Esophagus (tissue), 2 donors: ENCODE measurements at regions not wholly inside any gene's neighbourhood (a gene's known extent, or its start where the extent isn't known, plus 50 kb on each side); places are given as distances from the start of the nearest gene placed in this dataset.
"Not testable (repeated sequence)": the region's sequence is repeated elsewhere in the genome, so short reads cannot be mapped to it uniquely, and the experiment has no call there.

Experiments used
- H3K27ac ChIP-seq, 2 donors: one replicate each; pipeline ENCODE4 v1.5.1; 2013; ENCODE audit warnings: low read depth in 2 of 2, mild to moderate bottlenecking in 2 of 2, inconsistent platforms in 1 of 2, low read length in 1 of 2, moderate library complexity in 1 of 2
- H3K27me3 ChIP-seq, 2 donors: one replicate each; pipeline ENCODE4 v1.6.1; 2013; ENCODE audit warnings: low read length in 2 of 2, control low read depth in 1 of 2, mild to moderate bottlenecking in 1 of 2; ENCODE audit not compliant: insufficient read depth in 2 of 2, control insufficient read depth in 1 of 2
- H3K36me3 ChIP-seq, 2 donors: one replicate each; pipeline ENCODE4 v1.6.1; 2013; ENCODE audit warnings: low read length in 1 of 2; ENCODE audit not compliant: control insufficient read depth in 2 of 2, insufficient read depth in 2 of 2
- H3K4me1 ChIP-seq, 2 donors: one replicate each; pipeline ENCODE4 v1.6.1; 2013; ENCODE audit warnings: low read length in 1 of 2; ENCODE audit not compliant: control insufficient read depth in 2 of 2, insufficient read depth in 2 of 2
- H3K4me3 ChIP-seq, 2 donors: one replicate each; pipeline ENCODE4 v1.5.1; 2013; ENCODE audit warnings: low read length in 2 of 2, mild to moderate bottlenecking in 2 of 2, low read depth in 1 of 2, moderate library complexity in 1 of 2
- H3K9me3 ChIP-seq, 2 donors: one replicate each; pipeline ENCODE4 v1.6.1; 2013; ENCODE audit warnings: mild to moderate bottlenecking in 2 of 2, low read depth in 1 of 2, low read length in 1 of 2, moderate library complexity in 1 of 2; ENCODE audit not compliant: control insufficient read depth in 2 of 2, insufficient read depth in 1 of 2
- WGBS, 2 donors: extraction: QIAGEN DNeasy Blood & Tissue Kit; methylation state at CpG; one replicate each; pipeline ENCODE4 v1.1.7; 2013; 5-methylcytosine and 5-hydroxymethylcytosine counted together
- donor health status: healthy with polysubstance abuse.
- donor health status: Bipolar disorder and iron deficiency.

DNA sequence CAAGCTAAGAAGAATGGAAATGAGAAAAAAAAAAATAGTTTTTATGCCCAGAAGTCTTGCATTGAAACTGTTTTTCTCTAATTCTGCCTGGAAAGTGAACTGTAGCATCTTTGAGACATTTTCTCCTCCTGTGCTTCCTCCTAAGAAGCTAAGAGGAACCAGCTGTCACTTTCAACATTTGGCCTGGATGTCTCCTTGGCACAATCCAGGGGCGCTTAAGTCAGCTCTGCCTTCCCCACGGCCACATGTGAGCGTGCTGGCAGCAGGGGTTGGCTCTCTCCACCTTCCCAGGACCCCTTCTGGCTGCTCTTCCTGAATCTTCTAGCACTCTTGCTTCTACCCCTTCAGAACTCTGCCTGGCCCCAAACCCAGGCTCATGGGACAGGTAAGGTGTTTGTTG is 289.6 kb upstream of the ADARB2 start:
- Histone ChIP-seq H3K4me1 (no peaks in the 10 kb centered on the region), H3K27me3 (no peaks in the 10 kb centered on the region), H3K9me3 (peaks cover 0 to 7% of the 10 kb centered on the region in 2 donors), H3K27ac (no peak overlapping the region), H3K36me3 (no peaks in the 10 kb centered on the region), H3K4me3 (no peak overlapping the region)
- 40 to 49% methylated on average over 3 of the region's 3 CpGs for WGBS, 2 donors

DNA sequence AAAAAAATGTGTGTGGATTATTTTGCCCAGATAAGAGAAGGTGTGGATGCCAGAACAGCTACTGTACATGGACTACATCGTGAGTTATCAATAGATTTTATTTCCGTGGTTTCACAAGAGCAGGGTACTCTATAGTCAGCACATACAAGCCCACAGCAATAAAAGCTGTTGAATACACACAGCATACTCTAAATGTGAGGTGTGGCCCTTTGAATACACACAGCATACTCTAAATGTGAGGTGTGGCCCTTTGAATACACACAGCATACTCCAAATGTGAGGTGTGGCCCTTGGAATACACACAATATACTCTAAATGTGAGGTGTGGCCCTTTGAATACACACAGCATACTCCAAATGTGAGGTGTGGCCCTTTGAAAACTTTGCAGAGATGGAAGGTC is 287.4 kb upstream of the ADARB2 start:
- H3K4me1 ChIP-seq, H3K27ac ChIP-seq: not testable (repeated sequence)
- WGBS, 2 donors, result 24 to 40% methylated on average over 2 of the region's 2 CpGs

DNA sequence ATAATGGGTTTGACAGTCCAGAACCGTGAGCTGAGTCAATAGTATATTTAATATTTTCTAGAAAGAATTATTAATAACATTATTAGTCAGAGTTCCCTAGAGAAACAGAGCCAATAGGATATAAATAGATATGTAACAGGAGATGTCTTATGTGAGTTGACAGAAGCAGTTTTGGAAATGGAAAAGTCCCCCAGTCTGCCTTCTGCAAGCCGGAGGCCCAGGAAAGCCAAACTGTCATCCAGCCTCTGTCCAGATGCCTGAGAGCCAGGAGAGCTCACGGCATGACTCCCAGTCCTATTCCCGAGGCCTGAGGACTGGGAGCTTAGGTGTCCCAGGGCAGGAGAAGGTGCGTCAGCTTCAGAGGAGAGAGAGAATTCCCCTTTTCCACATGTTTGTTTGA is 286.4 kb upstream of the ADARB2 start:
- H3K9me3 ChIP-seq, result peaks cover 0 to 7% of the 10 kb centered on the region in 2 donors
- no peak overlapping the region for H3K27ac ChIP-seq
- 54 to 68% methylated on average over 5 of the region's 5 CpGs for WGBS, 2 donors
- H3K4me3 ChIP-seq, result no peak overlapping the region
- no peaks in the 10 kb centered on the region for H3K4me1 ChIP-seq
- H3K27me3 ChIP-seq, result no peaks in the 10 kb centered on the region
- H3K36me3 ChIP-seq, result no peaks in the 10 kb centered on the region

More for the DNA sequence above, 287.4 kb upstream of the ADARB2 start:
- H3K9me3 ChIP-seq, H3K27me3 ChIP-seq, H3K36me3 ChIP-seq, H3K4me3 ChIP-seq: not testable (repeated sequence)

- Histone ChIP-seq H3K36me3 (no peaks in the 10 kb centered on the region), H3K27me3 (no peaks in the 10 kb centered on the region), H3K27ac (no peak overlapping the region), H3K4me1 (no peaks in the 10 kb centered on the region), H3K4me3 (no peak overlapping the region), H3K9me3 (peaks cover 0 to 5% of the 10 kb centered on the region in 2 donors)
- WGBS, 2 donors, result 89 to 90% methylated on average over 6 of the region's 6 CpGs
Observed at GRCh38 chr10:2022401-2022800, 285.1 kb upstream of the ADARB2 start.

DNA sequence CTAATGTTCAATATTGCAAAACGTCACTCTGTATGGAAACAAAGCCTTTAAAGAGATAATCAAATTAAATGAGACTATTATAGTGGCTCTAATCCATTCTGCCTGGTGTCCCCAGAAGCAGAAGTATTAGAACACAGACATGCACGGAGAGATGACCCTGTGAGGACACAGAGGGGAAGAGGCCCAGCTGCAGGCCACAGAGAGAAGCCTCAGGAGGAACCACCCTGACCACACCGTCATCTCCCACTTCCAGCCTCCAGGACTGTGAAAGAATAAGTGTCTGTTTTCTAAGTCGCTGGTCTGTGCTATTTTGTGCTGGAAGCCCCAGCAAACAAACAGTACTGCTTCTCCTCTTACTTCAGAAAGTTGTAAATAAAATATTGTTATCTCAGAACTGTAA is 283.5 kb upstream of the ADARB2 start:
- no peak overlapping the region for H3K4me3 ChIP-seq
- H3K4me1 ChIP-seq, result no peaks in the 10 kb centered on the region
- H3K27ac ChIP-seq, result no peak overlapping the region
- no peaks in the 10 kb centered on the region for H3K9me3 ChIP-seq
- H3K27me3 ChIP-seq, result no peaks in the 10 kb centered on the region
- WGBS, 2 donors, result 74% methylated on average over 4 of the region's 4 CpGs
- H3K36me3 ChIP-seq, result no peaks in the 10 kb centered on the region

DNA sequence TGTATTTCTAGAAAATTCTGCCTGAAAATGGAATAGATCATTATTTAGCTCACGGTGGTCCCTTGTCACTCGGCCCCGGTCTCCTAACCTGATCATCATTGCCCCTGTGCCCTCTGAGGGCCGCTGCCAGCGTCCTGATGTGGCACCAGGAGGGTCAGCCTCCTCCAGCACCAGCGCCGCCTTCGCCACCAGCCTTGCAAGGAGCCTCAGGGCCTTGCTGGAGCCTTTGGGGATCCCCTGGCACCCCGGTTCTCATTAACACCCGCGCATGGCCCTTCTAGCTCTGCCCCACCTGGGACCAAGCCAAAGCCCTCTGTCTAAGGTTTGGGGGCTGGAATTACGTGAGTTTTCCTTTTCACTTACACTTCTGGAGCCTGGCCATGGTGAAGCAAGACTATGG is 282.5 kb upstream of the ADARB2 start:
- H3K36me3 ChIP-seq, result no peaks in the 10 kb centered on the region
- H3K4me1 ChIP-seq, result no peaks in the 10 kb centered on the region
- 85 to 90% methylated on average over 12 of the region's 12 CpGs for WGBS, 2 donors
- H3K9me3 ChIP-seq, result no peaks in the 10 kb centered on the region
- H3K27ac ChIP-seq, result no peak overlapping the region
- no peak overlapping the region for H3K4me3 ChIP-seq
- no peaks in the 10 kb centered on the region for H3K27me3 ChIP-seq

- H3K4me1 ChIP-seq, result no peaks in the 10 kb centered on the region
- no peak overlapping the region for H3K27ac ChIP-seq
- no peaks in the 10 kb centered on the region for H3K36me3 ChIP-seq
- H3K9me3 ChIP-seq, result no peaks in the 10 kb centered on the region
- no peaks in the 10 kb centered on the region for H3K27me3 ChIP-seq
- no peak overlapping the region for H3K4me3 ChIP-seq
- WGBS, 2 donors, result 90 to 97% methylated on average over 3 of the region's 3 CpGs
Observed at GRCh38 chr10:2019281-2019680, 282.0 kb upstream of the ADARB2 start.

DNA sequence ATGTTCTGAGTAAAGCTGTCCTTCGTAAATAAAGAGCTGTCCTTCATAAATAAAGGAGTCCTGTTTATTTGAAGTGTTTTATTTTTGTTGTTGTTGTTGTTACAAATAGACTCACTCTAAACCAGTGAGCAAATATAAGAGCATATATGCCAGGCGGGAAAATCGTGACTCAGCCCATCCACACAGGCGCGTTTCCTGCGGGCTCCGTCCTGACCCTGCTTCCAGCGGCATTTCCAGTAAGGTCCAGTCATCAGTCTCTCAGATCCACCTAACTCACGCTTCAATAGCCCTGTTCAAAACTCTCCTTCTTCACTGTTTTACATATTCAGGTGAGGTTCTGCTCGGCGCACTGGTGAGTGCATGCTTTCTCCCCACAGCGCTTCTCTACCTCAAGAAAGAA is 277.2 kb upstream of the ADARB2 start:
- H3K27me3 ChIP-seq, result no peaks in the 10 kb centered on the region
- WGBS, 2 donors, result 93 to 94% methylated on average over 12 of the region's 12 CpGs
- no peaks in the 10 kb centered on the region for H3K4me1 ChIP-seq
- H3K9me3 ChIP-seq, result peaks cover 0 to 3% of the 10 kb centered on the region in 2 donors
- no peak overlapping the region for H3K4me3 ChIP-seq
- H3K36me3 ChIP-seq, result no peaks in the 10 kb centered on the region
- H3K27ac ChIP-seq, result no peak overlapping the region

GRCh38 chr10:2012209-2012608 is 274.9 kb upstream of the ADARB2 start:
- no peaks in the 10 kb centered on the region for H3K27me3 ChIP-seq
- no peak overlapping the region for H3K27ac ChIP-seq
- no peaks in the 10 kb centered on the region for H3K36me3 ChIP-seq
- H3K9me3 ChIP-seq, result peaks cover 0 to 3% of the 10 kb centered on the region in 2 donors
- 84 to 88% methylated on average over 5 of the region's 5 CpGs for WGBS, 2 donors
- no peak overlapping the region for H3K4me3 ChIP-seq
- no peaks in the 10 kb centered on the region for H3K4me1 ChIP-seq

DNA sequence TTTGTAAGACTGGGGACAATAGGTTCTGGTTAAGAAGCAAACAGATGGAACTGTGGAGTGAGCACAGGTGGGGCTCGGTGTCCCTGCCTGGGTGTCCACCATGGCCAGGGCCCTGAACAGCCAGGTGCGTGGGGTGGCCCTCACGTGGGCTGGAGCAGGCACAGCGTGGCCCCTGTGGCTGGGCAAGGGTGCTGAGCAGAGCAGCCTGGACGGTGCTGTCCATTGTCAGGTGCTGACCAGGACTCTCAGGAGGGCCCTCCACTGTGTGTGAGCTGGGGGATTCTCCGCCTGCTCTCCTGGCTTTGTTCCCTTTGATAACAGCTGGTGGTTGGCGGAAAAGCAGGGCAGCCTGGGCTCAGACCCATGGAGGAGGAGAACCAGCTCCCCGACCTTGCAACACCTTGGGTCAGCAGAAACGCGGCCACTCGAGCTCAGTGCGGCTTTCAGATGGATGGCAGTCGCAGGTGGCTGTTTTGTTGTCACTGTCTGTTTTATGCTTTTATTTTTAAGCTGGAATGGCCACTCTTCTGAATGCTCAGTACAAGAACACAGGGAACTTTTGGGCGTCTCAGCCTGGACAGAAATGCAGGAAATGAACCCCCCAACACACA is 273.9 kb upstream of the ADARB2 start:
- Histone ChIP-seq H3K4me3 (no peak overlapping the region), H3K9me3 (peaks cover 0 to 3% of the 10 kb centered on the region in 2 donors), H3K27ac (no peak overlapping the region), H3K36me3 (no peaks in the 10 kb centered on the region), H3K4me1 (no peaks in the 10 kb centered on the region), H3K27me3 (no peaks in the 10 kb centered on the region)
- 70 to 74% methylated on average over 14 of the region's 14 CpGs for WGBS, 2 donors
